HFF-Myc (cell line): ENCODE measurements at regions not wholly inside any gene's neighbourhood (a gene's known extent, or its start where the extent isn't known, plus 50 kb on each side); places are given as distances from the start of the nearest gene placed in this dataset.

Experiments
- DNase-seq: peaks from one replicate; pipeline ENCODE4 v3.0.0-alpha.2; 2011; ENCODE audit warnings: low read depth; ENCODE audit errors: extremely low read depth
- H3K4me3 ChIP-seq: replicated peaks from 2 replicates; pipeline ENCODE4 v1.5.1; 2011; ENCODE audit warnings: low read depth, mild to moderate bottlenecking, control low read depth, low read length
- CTCF ChIP-seq: IDR thresholded peaks from 2 replicates; pipeline ENCODE4 v1.5.1; 2012; ENCODE audit warnings: mild to moderate bottlenecking, low read depth, low read length, control low read depth; ENCODE audit errors: missing control alignments

- H3K4me3 ChIP-seq = no peak overlapping the region
- no peak for DNase-seq
- TF ChIP-seq CTCF = no peak
These were observed 159.3 kb upstream of the JARID2 start for GRCh38 chr6:15086348-15087158.

- TF ChIP-seq CTCF = no peak
- H3K4me3 ChIP-seq = no peak overlapping the region
- DNase-seq = no peak
These were observed 158.7 kb upstream of the JARID2 start for GRCh38 chr6:15087186-15087589.

DNA sequence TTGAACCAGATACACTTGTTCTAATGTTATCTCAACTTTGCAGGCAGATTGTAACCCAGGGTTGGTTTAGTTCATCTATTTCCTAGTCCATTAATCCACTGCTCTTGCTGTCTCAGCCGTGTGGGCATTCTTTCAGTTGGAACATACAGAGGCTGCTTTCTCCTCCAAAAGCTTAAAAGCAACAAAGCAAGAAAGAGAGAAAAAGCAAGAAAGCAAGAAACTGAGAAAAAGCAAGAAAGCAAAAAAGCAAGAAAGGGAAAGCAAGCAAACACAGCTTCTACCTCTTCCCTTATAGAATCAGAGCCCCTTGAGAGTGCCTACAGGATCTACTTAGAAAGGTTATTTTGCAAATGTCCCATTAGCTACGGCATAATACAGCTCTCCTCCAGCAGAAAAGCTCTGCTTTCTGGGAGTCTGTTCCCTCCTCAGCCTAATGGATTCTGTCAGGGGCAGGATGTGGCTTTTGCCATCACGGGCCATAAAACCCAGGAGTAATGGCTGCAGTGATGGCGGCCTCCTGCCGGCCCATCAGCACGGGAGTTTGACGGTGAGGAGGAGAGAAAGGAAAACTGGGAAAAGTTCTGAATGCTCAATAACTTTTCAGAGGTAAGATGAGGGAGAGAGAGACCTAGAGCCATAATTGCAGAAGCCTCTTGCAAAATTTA, 156.8 kb upstream of the JARID2 start:
- no peak for DNase-seq

DNA sequence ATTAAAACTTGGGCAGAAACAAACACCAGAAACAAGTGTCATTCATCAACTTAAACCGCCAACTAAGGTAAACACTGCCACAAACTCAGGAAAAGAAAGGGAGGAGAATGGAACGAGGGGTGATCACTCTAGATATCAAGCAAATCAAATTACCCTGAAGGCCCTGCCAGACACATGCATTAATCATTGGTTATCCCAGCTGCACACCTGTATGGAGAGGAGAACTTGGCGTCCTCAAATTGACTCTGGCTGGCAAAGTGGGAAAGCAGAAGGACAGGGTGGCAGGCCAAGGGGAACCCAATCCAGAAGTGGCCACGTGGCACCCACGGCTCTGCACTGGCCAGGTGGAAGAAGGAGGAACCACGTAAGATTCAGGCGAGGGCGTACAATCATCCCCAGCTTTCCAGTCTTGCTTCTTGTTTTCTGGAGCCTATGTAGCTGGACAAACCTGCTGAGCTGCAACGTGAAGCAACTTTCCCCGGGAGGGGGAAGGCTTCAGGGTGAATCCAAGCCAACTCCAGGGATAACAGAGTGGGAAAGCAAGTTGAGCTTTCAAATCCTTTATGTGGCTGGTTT, 156.2 kb upstream of the JARID2 start:
- TF ChIP-seq CTCF = no peak
- DNase-seq = no peak
- no peak overlapping the region for H3K4me3 ChIP-seq

More for the DNA sequence above, 156.8 kb upstream of the JARID2 start:
- TF ChIP-seq CTCF = no peak
- H3K4me3 ChIP-seq = no peak overlapping the region

GRCh38 chr6:15090145-15090579, 155.7 kb upstream of the JARID2 start:
- no peak for TF ChIP-seq CTCF
- H3K4me3 ChIP-seq = no peak overlapping the region
- no peak for DNase-seq

DNA sequence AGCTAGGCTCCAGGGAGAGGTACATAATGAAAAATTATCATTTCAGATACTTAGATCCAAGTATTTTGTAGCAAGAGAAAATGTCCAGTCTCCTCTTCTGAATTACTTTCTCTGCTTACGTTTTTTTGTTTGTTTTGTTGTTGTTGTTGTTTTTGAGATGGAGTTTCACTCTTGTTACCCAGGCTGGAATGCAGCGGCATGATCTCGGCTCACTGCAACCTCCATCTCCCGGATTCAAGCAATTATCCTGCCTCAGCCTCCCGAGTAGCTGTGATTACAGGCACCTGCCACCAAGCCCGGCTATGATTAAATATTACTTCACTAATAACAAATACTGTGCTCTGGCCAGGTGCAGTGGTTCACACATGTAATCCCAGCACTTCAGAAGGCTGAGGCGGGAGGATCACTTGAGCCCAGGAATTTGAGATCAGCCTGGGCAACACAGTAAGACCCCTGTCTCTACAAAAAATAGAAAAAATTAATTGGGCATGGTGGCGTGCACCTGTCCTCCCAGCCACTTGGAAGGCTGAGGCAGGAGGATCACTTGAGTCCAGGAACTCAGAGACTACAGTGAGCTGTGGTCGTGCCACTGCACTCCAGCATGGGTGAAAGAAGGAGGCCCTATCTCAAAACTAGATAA, 155.0 kb upstream of the JARID2 start:
- TF ChIP-seq CTCF = no peak
- no peak overlapping the region for H3K4me3 ChIP-seq
- no peak for DNase-seq
